RWPE2 (cell line): ENCODE measurements at regions not wholly inside any gene's neighbourhood (a gene's known extent, or its start where the extent isn't known, plus 50 kb on each side); places are given as distances from the start of the nearest gene placed in this dataset.
A peak's percentile ranks its signal among the peaks of the same experiment; 100 is the strongest.
"Not testable (repeated sequence)": the region's sequence is repeated elsewhere in the genome, so short reads cannot be mapped to it uniquely, and the experiment has no call there.

Source experiments
- ATAC-seq: fragments of 200-7000 bp; cut with Tn5 transposase; 3 replicates; pipeline ENCODE4 v1.9.1; 2021; ENCODE audit warnings: low read depth
- DNase-seq: peaks from one replicate; pipeline ENCODE4 v3.0.0-alpha.2; 2020; ENCODE audit warnings: low spot score
- H3K27ac ChIP-seq: fragments of 450-650 bp; 2 replicates; pipeline ENCODE4 v1.5.1; 2017; ENCODE audit warnings: mild to moderate bottlenecking; ENCODE audit not compliant: poor library complexity, severe bottlenecking
- H3K27me3 ChIP-seq: fragments of 250-450 bp; sonication (Bioruptor Pico); 2 replicates; pipeline ENCODE4 v1.5.1; 2021; ENCODE audit warnings: mild to moderate bottlenecking, moderate library complexity; ENCODE audit not compliant: insufficient read depth, poor library complexity, severe bottlenecking
- H3K36me3 ChIP-seq: fragments of 250-450 bp; sonication (Bioruptor Pico); 2 replicates; pipeline ENCODE4 v1.5.1; 2020; ENCODE audit warnings: low read depth, mild to moderate bottlenecking, moderate library complexity
- H3K4me1 ChIP-seq: fragments of 250-450 bp; sonication (Bioruptor Pico); 2 replicates; pipeline ENCODE4 v1.5.1; 2021; ENCODE audit warnings: mild to moderate bottlenecking, moderate library complexity; ENCODE audit not compliant: insufficient read depth, poor library complexity, severe bottlenecking
- H3K4me3 ChIP-seq: fragments of 250-450 bp; sonication (Bioruptor Pico); 2 replicates; pipeline ENCODE4 v1.5.1; 2021; ENCODE audit warnings: mild to moderate bottlenecking, moderate library complexity; ENCODE audit not compliant: severe bottlenecking
- H3K9me3 ChIP-seq: fragments of 250-450 bp; sonication (Bioruptor Pico); 2 replicates; pipeline ENCODE4 v1.5.1; 2021; ENCODE audit warnings: mild to moderate bottlenecking, moderate library complexity; ENCODE audit not compliant: severe bottlenecking
- CTCF ChIP-seq: fragments of 450-650 bp; IDR thresholded peaks from one replicate; pipeline ENCODE4 v1.5.1; 2017; ENCODE audit warnings: mild to moderate bottlenecking, moderate library complexity; ENCODE audit not compliant: poor library complexity, severe bottlenecking

- Histone ChIP-seq H3K36me3 (no peaks in the 10 kb centered on the region), H3K9me3 (no peaks in the 10 kb centered on the region), H3K27me3 (no peaks in the 10 kb centered on the region), H3K27ac (no peak overlapping the region), H3K4me3 (no peak overlapping the region), H3K4me1 (no peaks in the 10 kb centered on the region)
- ATAC-seq (no peak), DNase-seq (no peak)
- TF ChIP-seq CTCF: no peak
Observed at GRCh38 chr7:9603291-9603690, 1169.9 kb downstream of the NXPH1 start.

GRCh38 chr7:9608560-9608959 is 1175.2 kb downstream of the NXPH1 start:
- peak; percentile 68; the same call in 1 of the 3 replicates for ATAC-seq
- H3K9me3 ChIP-seq: no peaks in the 10 kb centered on the region
- H3K27me3 ChIP-seq: no peaks in the 10 kb centered on the region
- H3K4me3 ChIP-seq: no peak overlapping the region
- no peak for TF ChIP-seq CTCF
- no peak for DNase-seq
- H3K36me3 ChIP-seq: no peaks in the 10 kb centered on the region
- H3K27ac ChIP-seq: no peak overlapping the region
- no peaks in the 10 kb centered on the region for H3K4me1 ChIP-seq

- not testable (repeated sequence) for H3K27ac ChIP-seq, H3K27me3 ChIP-seq, H3K4me3 ChIP-seq, H3K9me3 ChIP-seq, DNase-seq, ATAC-seq, H3K36me3 ChIP-seq, H3K4me1 ChIP-seq
Observed at GRCh38 chr7:9620899-9621298, 1187.5 kb downstream of the NXPH1 start.

GRCh38 chr7:9621306-9621902 is 1188.0 kb downstream of the NXPH1 start:
- not testable (repeated sequence) for DNase-seq, H3K4me3 ChIP-seq, ATAC-seq, H3K36me3 ChIP-seq, H3K27ac ChIP-seq, H3K4me1 ChIP-seq, H3K27me3 ChIP-seq, H3K9me3 ChIP-seq

GRCh38 chr7:9621927-9622326 is 1188.5 kb downstream of the NXPH1 start:
- Histone ChIP-seq H3K9me3 (no peaks in the 10 kb centered on the region), H3K36me3 (no peaks in the 10 kb centered on the region), H3K27ac (no peak overlapping the region), H3K4me1 (no peaks in the 10 kb centered on the region), H3K4me3 (no peak overlapping the region), H3K27me3 (no peaks in the 10 kb centered on the region)
- DNase-seq (no peak), ATAC-seq (no peak)
- no peak for TF ChIP-seq CTCF

- H3K9me3 ChIP-seq: no peaks in the 10 kb centered on the region
- DNase-seq: no peak
- no peak for ATAC-seq
- H3K27me3 ChIP-seq: no peaks in the 10 kb centered on the region
- H3K4me1 ChIP-seq: no peaks in the 10 kb centered on the region
- H3K36me3 ChIP-seq: no peaks in the 10 kb centered on the region
- H3K27ac ChIP-seq: no peak overlapping the region
- TF ChIP-seq CTCF: no peak
- no peak overlapping the region for H3K4me3 ChIP-seq
Observed at GRCh38 chr7:9625953-9626352, 1192.5 kb downstream of the NXPH1 start.
